Right cardiac atrium (tissue), 5 donors: ENCODE measurements at regions not wholly inside any gene's neighbourhood (a gene's known extent, or its start where the extent isn't known, plus 50 kb on each side); places are given as distances from the start of the nearest gene placed in this dataset.
"Not testable (repeated sequence)": the region's sequence is repeated elsewhere in the genome, so short reads cannot be mapped to it uniquely, and the experiment has no call there.

Experiments
- ATAC-seq, 2 donors: fragments of 200-7000 bp; cut with Tn5 transposase; one replicate each; pipeline versions ENCODE4 v1.8.0 to v1.9.1; 2020; ENCODE audit warnings: moderate library complexity in 2 of 2, mild to moderate bottlenecking in 1 of 2
- DNase-seq, 3 donors: peaks; one replicate each; pipeline ENCODE4 v3.0.0-alpha.2; 2020
- H3K27ac ChIP-seq: one replicate; pipeline ENCODE4 v1.5.1; 2013; ENCODE audit warnings: mild to moderate bottlenecking, low read length, control low read depth, moderate library complexity
- H3K27me3 ChIP-seq: one replicate; pipeline ENCODE4 v1.6.1; 2013; ENCODE audit not compliant: control insufficient read depth, insufficient read depth
- H3K4me1 ChIP-seq: one replicate; pipeline ENCODE4 v1.6.1; 2013; ENCODE audit warnings: low read length; ENCODE audit not compliant: control insufficient read depth, insufficient read depth
- H3K4me3 ChIP-seq: one replicate; pipeline ENCODE4 v1.5.1; 2013; ENCODE audit warnings: low read length, control low read depth
- H3K9me3 ChIP-seq: one replicate; pipeline ENCODE4 v1.6.1; 2013; ENCODE audit warnings: low read length; ENCODE audit not compliant: control insufficient read depth
- WGBS: extraction: QIAGEN DNeasy Blood & Tissue Kit; methylation state at CpG from one replicate; pipeline ENCODE4 v1.1.7; 2013; 5-methylcytosine and 5-hydroxymethylcytosine counted together
- intact Hi-C, 4 donors: fragments of 100-400 bp; cut with DNase I; formaldehyde crosslinking; loops; one replicate each; pipeline versions ENCODE4 v1.11.0 to v1.14.0; 2022 to 2023
- donor health status: healthy with polysubstance abuse.
- donor health status: DM: no; HTN: yes; CAD: no.
- donor health status: DM: no; HTN: no; CAD: no.
- donor health status: DM: no; HTN: yes; CAD: no; lungs with severe emphysema.
- donor health status: DM: yes; HTN: yes; CAD: no.

- Histone ChIP-seq H3K27me3 (peaks cover 2% of the 10 kb centered on the region), H3K9me3 (no peaks in the 10 kb centered on the region), H3K4me3 (no peak overlapping the region), H3K4me1 (no peaks in the 10 kb centered on the region), H3K27ac (no peak overlapping the region)
- intact Hi-C loops = loop anchor here in 1 of 4 donors (10.0 kb wide), 1 partner anchor 1876 kb away; no protein-coding TSS in a partner anchor
- WGBS = 16% methylated on average over 1 of the region's 1 CpG
- DNase-seq (no peak), ATAC-seq (no peak)
These were observed 172.6 kb downstream of the GOLGA6L6 start for GRCh38 chr15:20368974-20369373.

DNA sequence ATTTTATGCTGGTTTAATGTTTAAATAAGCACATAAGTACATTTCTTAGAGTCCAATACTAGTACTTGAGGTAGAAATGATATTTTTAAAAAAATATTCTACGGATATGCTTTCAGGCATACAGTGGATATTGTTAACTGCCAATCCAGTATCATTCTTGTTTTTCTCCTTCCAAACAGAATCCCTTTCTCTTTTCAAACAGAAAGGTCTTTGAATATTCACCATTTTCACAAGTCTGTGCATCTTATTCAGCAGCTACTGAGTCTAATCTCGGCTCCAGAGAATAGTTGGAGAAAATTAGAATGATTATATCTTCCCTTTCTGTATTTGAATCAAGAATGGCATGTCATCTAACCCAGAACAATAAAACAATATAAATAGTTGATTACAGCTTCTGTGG, 174.5 kb downstream of the GOLGA6L6 start:
- Histone ChIP-seq H3K4me3 (no peak overlapping the region), H3K27me3 (peaks cover 7% of the 10 kb centered on the region), H3K4me1 (no peaks in the 10 kb centered on the region), H3K9me3 (peaks cover 4% of the 10 kb centered on the region), H3K27ac (no peak overlapping the region)
- 46% methylated on average over 2 of the region's 2 CpGs for WGBS
- no peak for DNase-seq
- ATAC-seq = no peak
- intact Hi-C loops = loop anchor here in 1 of 4 donors (10.0 kb wide), 1 partner anchor 1878 kb away; no protein-coding TSS in a partner anchor

GRCh38 chr15:20363591-20363990, 178.0 kb downstream of the GOLGA6L6 start:
- not testable (repeated sequence) for H3K9me3 ChIP-seq, H3K4me1 ChIP-seq, DNase-seq, ATAC-seq, H3K4me3 ChIP-seq, H3K27me3 ChIP-seq, H3K27ac ChIP-seq
- 56% methylated on average over 5 of the region's 5 CpGs for WGBS
- intact Hi-C loops = loop anchor here in 1 of 4 donors (10.0 kb wide), 1 partner anchor 1881 kb away; no protein-coding TSS in a partner anchor

DNA sequence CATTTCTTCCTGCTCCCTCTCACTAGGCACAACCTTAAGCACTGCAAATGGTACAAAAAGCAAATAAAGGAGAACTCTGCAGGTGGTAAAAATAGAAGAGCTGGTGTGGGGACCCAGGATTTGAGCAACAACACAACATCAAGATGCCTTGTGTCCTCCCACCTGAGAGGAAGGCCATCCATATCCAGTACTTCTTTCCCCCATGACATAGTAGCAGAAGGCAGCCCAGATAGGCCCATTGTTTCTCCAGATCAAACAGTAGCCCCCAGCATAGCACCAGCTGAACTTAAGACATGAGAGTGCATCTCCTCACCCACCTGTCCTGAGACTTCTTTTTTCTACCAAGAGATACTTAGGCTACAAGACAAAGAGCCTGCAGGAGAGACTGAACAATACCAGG, 180.5 kb downstream of the GOLGA6L6 start:
- Histone ChIP-seq H3K27me3 (peaks cover 4% of the 10 kb centered on the region), H3K9me3 (peaks cover 4% of the 10 kb centered on the region), H3K4me1 (no peaks in the 10 kb centered on the region), H3K27ac (no peak overlapping the region), H3K4me3 (no peak overlapping the region)
- no peak for DNase-seq
- intact Hi-C loops = loop anchor here in 1 of 4 donors (10.0 kb wide), 1 partner anchor 1884 kb away; no protein-coding TSS in a partner anchor
- no peak for ATAC-seq

DNA sequence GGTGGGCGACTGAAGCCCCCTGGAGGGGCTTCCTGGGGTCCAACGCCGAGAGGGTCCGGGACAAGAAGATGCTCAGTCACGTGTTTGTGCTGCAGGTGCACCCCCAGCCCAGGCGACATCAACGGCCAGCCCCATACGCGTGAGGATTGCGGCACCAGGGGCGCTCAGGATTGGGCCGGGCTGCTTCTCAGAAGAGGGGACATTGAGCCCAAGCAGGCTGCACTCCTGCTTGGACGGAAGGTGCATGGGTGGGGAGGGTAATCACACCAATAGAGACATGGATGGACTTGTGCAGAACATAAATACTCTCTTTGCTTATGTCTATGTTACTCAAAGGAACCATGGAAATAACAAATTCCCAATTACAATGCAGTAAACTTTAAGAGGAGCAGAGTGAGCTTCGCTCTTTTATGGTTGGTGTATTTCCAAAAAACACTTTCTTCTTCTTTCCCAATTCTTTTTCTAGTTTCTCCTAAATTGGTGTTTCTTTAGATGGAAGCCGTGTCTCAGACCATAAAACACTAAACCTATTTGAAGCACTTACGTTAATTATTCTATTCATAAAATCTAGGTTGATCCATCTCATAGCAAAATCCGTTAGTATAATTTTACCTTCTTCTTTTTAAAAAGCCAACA, 182.7 kb downstream of the GOLGA6L6 start:
- DNase-seq = no peak
- intact Hi-C loops = loop anchor here in 1 of 4 donors (5.0 kb wide), 2 partner anchors 43 to 1863 kb away; no protein-coding TSS in a partner anchor
- ATAC-seq = peak in 1 of 2 donors; percentile 8
- Histone ChIP-seq H3K27ac (no peak overlapping the region), H3K9me3 (peaks cover 4% of the 10 kb centered on the region), H3K27me3 (peaks cover 4% of the 10 kb centered on the region), H3K4me3 (no peak overlapping the region), H3K4me1 (no peaks in the 10 kb centered on the region)
- WGBS = 73% methylated on average over 17 of the region's 17 CpGs

- no peak overlapping the region for H3K27ac ChIP-seq
- intact Hi-C loops = loop anchor here in 1 of 4 donors (5.0 kb wide), 2 partner anchors 44 to 1864 kb away; no protein-coding TSS in a partner anchor
- H3K4me1 ChIP-seq = no peaks in the 10 kb centered on the region
- no peaks in the 10 kb centered on the region for H3K27me3 ChIP-seq
- 83% methylated on average over 28 of the region's 28 CpGs for WGBS
- H3K9me3 ChIP-seq = no peaks in the 10 kb centered on the region
- ATAC-seq = peak; percentile 27 to 34
- DNase-seq = peak; percentile 23 to 72 (median 66)
- no peak overlapping the region for H3K4me3 ChIP-seq
These were observed 183.4 kb downstream of the GOLGA6L6 start for GRCh38 chr15:20358066-20358778.

- H3K4me3 ChIP-seq = no peak overlapping the region
- DNase-seq = peak in 2 of 3 donors; percentile 68 to 71
- no peaks in the 10 kb centered on the region for H3K27me3 ChIP-seq
- H3K9me3 ChIP-seq = no peaks in the 10 kb centered on the region
- H3K27ac ChIP-seq = no peak overlapping the region
- 82% methylated on average over 17 of the region's 17 CpGs for WGBS
- no peaks in the 10 kb centered on the region for H3K4me1 ChIP-seq
- intact Hi-C loops = loop anchor here in 1 of 4 donors (5.0 kb wide), 2 partner anchors 45 to 1865 kb away; no protein-coding TSS in a partner anchor
- ATAC-seq = peak; percentile 16 to 35
These were observed 184.0 kb downstream of the GOLGA6L6 start for GRCh38 chr15:20357481-20358065.

GRCh38 chr15:20356911-20357480, 184.6 kb downstream of the GOLGA6L6 start:
- no peak overlapping the region for H3K27ac ChIP-seq
- ATAC-seq (peak; percentile 14 to 30), DNase-seq (peak; percentile 24 to 73 (median 55))
- H3K9me3 ChIP-seq = no peaks in the 10 kb centered on the region
- no peaks in the 10 kb centered on the region for H3K27me3 ChIP-seq
- H3K4me3 ChIP-seq = no peak overlapping the region
- no peaks in the 10 kb centered on the region for H3K4me1 ChIP-seq
- intact Hi-C loops = loop anchor here in 1 of 4 donors (5.0 kb wide), 2 partner anchors 45 to 1865 kb away; no protein-coding TSS in a partner anchor
- 75% methylated on average over 18 of the region's 18 CpGs for WGBS

DNA sequence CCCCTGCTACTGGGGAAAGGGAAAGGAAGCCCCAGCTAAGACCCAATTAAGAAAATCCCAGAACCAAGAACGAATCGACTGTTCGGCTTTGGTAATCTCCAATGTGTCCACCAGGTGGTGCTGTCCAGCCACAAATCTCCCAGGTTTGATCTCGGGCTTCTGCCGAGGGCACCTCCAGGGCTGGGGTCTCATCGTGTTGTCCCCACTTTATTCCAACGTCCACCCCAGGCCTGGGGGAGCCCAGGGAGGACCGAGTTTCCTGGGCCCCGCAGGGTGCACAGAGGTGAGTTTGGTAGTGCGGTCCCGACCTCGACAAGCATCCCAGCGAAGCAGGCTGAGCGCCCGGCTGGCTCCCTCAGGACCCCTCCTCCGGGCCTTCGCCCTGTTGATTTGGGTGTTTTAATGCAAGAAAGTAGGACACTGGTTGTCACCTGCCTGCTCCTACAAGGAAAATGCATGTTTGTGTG, 185.1 kb downstream of the GOLGA6L6 start:
- intact Hi-C loops = loop anchor here in 1 of 4 donors (5.0 kb wide), 2 partner anchors 46 to 1866 kb away; no protein-coding TSS in a partner anchor
- Histone ChIP-seq H3K4me3 (no peak overlapping the region), H3K9me3 (no peaks in the 10 kb centered on the region), H3K27me3 (no peaks in the 10 kb centered on the region), H3K27ac (no peak overlapping the region), H3K4me1 (no peaks in the 10 kb centered on the region)
- WGBS = 61% methylated on average over 17 of the region's 17 CpGs
- DNase-seq (peak; percentile 59 to 77 (median 75)), ATAC-seq (peak; percentile 20 to 40)

DNA sequence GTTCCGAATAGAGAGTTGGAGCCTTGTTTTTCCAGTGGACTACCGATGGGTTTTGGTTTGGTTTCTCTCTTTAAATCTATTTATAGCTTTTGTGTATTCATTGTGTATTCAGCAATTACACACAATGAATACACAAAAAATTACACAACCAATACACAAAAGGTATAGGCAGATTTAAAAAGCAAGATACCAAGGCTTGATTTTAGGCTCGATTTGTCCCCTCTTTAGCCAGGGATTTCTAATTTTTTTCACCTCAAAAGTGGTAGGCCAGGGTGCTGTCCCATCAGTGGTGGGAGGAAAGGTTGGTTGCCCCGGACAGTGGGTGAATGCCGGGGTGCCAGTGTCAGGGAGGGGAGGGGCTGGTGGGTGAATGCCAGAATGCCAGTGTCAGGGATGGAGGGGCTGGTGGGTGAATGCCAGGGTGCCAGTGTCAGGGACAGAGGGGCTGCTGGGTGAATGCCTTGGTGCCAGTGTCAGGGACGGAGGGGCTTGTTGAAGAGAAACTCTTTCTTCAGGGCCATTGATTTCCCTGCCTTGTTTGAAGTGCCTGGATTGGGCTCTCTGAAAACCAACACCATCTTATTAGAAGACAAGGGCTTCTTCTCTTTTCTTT, 186.2 kb downstream of the GOLGA6L6 start:
- DNase-seq (peak in 2 of 3 donors; percentile 39 to 66), ATAC-seq (no peak)
- Histone ChIP-seq H3K4me1 (no peaks in the 10 kb centered on the region), H3K27me3 (no peaks in the 10 kb centered on the region), H3K4me3 (no peak overlapping the region), H3K9me3 (no peaks in the 10 kb centered on the region), H3K27ac (no peak overlapping the region)
- WGBS = 73% methylated on average over 6 of the region's 6 CpGs
- intact Hi-C loops = loop anchor here in 1 of 4 donors (5.0 kb wide), 2 partner anchors 47 to 1867 kb away; no protein-coding TSS in a partner anchor
